ENCODE measurements at regions not wholly inside any gene's neighbourhood (a gene's known extent, or its start where the extent isn't known, plus 50 kb on each side); places are given as distances from the start of the nearest gene placed in this dataset.

DNA sequence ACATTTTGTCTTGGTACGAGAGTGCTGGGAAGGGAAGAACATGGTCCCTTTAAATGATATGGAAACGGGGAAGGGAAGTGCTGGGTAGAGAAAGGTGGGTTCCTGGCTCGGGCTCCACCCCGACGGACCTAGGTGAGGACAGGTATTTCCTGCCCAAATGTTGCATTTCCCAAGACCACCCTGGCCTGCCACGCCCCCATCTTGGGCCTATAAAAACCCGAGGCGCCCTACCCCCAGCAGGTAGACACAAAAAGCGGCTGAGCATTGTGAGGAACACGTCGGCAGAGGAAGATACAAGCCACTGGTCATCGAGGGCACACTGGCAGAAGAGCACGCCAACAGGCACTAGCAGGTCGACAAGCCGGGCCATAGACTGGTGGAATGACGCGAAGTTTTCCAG is 99.4 kb downstream of the AASDHPPT start:
- Histone ChIP-seq H3K36me3 (no peaks in the 10 kb centered on the region), H3K27ac (no peak overlapping the region), H3K4me3 (no peak overlapping the region), H3K27me3 (no peaks in the 10 kb centered on the region), H3K9me3 (peaks cover 0 to 5% of the 10 kb centered on the region in 2 donors), H3K4me1 (no peaks in the 10 kb centered on the region)
- ATAC-seq: no peak
- intact Hi-C loops (cut with DNase I): no loop called here
- TF ChIP-seq CTCF (IDR thresholded peaks at IDR 0.05): no peak
- peak in 1 of 4 donors; percentile 37 for DNase-seq

GRCh38 chr11:106177311-106177710 is 99.8 kb downstream of the AASDHPPT start:
- ATAC-seq (no peak), DNase-seq (peak in 1 of 4 donors; percentile 20)
- intact Hi-C loops (cut with DNase I): no loop called here
- Histone ChIP-seq H3K27ac (no peak overlapping the region), H3K4me1 (no peaks in the 10 kb centered on the region), H3K27me3 (no peaks in the 10 kb centered on the region), H3K9me3 (peaks cover 0 to 7% of the 10 kb centered on the region in 2 donors), H3K4me3 (no peak overlapping the region), H3K36me3 (no peaks in the 10 kb centered on the region)
- TF ChIP-seq CTCF (IDR thresholded peaks at IDR 0.05): no peak

- Histone ChIP-seq H3K9me3 (peaks cover 0 to 11% of the 10 kb centered on the region in 2 donors), H3K27ac (no peak overlapping the region), H3K4me3 (no peak overlapping the region), H3K4me1 (no peaks in the 10 kb centered on the region), H3K27me3 (no peaks in the 10 kb centered on the region), H3K36me3 (no peaks in the 10 kb centered on the region)
- DNase-seq (no peak), ATAC-seq (no peak)
- intact Hi-C loops (cut with DNase I): no loop called here
- TF ChIP-seq CTCF (IDR thresholded peaks at IDR 0.05): no peak
Observed at GRCh38 chr11:106178361-106178760, 100.9 kb downstream of the AASDHPPT start.

DNA sequence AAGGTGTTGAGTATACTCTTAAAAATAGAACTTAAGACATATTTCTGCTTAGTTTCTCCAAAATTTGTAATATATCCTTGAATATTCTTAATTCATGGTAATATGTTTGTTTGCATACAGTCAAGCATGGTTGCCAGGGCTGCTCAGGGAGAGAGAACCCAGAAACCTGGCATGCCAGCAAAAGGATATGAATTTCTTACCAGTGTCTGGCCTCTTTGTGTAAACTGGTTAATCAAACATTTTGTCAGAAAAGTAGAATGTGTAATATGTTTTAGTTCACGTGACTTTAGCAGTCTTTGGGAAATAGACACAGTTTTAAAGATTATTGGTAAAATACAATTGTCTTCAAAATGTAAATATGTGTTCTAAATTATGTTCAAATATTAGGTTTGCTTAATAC is 101.6 kb downstream of the AASDHPPT start:
- H3K4me3 ChIP-seq: no peak overlapping the region
- no peaks in the 10 kb centered on the region for H3K27me3 ChIP-seq
- intact Hi-C loops (cut with DNase I): no loop called here
- no peak for TF ChIP-seq CTCF (IDR thresholded peaks at IDR 0.05)
- no peaks in the 10 kb centered on the region for H3K36me3 ChIP-seq
- ATAC-seq (no peak), DNase-seq (no peak)
- H3K9me3 ChIP-seq: peaks cover 0 to 11% of the 10 kb centered on the region in 2 donors
- no peaks in the 10 kb centered on the region for H3K4me1 ChIP-seq
- H3K27ac ChIP-seq: no peak overlapping the region

- no peak for ATAC-seq
- Histone ChIP-seq H3K4me3 (no peak overlapping the region), H3K4me1 (no peaks in the 10 kb centered on the region), H3K36me3 (no peaks in the 10 kb centered on the region), H3K9me3 (peaks cover 0 to 16% of the 10 kb centered on the region in 2 donors), H3K27ac (no peak overlapping the region), H3K27me3 (no peaks in the 10 kb centered on the region)
- intact Hi-C loops (cut with DNase I): no loop called here
- DNase-seq: no peak
- TF ChIP-seq CTCF (IDR thresholded peaks at IDR 0.05): no peak
Observed at GRCh38 chr11:106186630-106187029, 109.2 kb downstream of the AASDHPPT start.

Measured in left lung (tissue), 4 donors.